HG03103 (cell line): ENCODE measurements at regions not wholly inside any gene's neighbourhood (a gene's known extent, or its start where the extent isn't known, plus 50 kb on each side); places are given as distances from the start of the nearest gene placed in this dataset.
"Not testable (repeated sequence)": the region's sequence is repeated elsewhere in the genome, so short reads cannot be mapped to it uniquely, and the experiment has no call there.

Source experiments
- ATAC-seq: cut with Tn5 transposase; IDR thresholded peaks from one replicate; pipeline ENCODE4 v1.9.1; 2021; ENCODE audit warnings: low read depth; ENCODE audit not compliant: unreplicated experiment

DNA sequence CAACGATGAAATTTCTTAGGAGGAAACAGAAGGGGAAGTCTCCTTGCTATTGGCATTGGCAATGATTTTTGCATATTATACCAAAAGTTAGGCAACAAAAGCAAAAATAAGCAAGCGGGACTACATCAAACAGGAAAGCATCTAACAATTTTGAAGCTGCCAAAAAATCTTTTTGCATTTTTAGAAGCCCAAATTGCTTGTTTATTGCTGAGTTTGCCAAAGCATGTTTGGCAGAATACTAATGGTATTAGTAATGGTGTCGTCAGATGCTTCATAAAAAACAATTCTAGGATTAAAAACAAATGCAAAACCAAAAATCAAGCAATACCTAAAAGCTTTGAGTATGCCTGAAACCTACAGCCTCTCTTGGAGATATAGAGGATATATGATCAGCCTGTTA lies 80.0 kb downstream of the GALR1 start:
- no peak for ATAC-seq

DNA sequence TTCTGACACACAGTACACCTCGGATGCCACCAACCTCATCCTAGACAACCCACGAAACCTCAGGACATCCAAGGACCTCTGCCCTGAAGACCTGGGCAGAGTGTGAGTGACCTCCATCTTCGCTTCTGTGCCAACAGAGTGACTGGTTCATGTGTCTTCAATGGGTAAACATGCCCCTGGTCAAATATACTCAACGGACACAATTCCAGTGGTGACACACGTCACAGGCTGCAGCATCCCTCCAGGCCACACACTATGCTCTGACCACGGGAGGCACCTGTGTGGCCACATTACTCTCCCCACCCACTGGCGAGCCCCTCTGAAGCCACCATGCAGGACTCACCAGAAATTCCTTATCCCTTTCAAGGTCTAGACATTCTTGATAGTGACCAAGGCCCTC lies 85.2 kb downstream of the GALR1 start:
- ATAC-seq = no peak

DNA sequence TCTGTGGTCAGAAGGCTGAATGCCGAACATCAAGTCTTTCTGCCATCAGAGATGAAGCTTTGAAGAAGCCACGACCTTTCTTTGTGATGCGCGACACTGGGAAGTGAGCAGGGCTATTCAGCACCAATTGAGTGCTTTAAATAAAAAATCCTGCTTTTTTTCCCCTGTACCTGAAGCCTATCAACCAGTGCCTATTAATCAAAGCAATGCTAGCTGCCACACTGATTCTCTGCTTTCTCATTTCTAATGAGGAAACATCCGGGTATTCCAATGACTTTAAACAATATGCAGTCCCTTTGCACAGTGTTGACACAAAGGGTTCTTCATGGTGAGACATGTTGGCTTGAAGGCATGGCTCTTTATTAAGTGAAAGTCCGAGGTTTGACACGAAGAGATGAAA lies 88.0 kb downstream of the GALR1 start:
- no peak for ATAC-seq

- ATAC-seq = no peak
Measured at GRCh38 chr18:77339093-77339492, 89.4 kb downstream of the GALR1 start.

GRCh38 chr18:77339623-77340022 lies 90.0 kb downstream of the GALR1 start:
- ATAC-seq = no peak

- no peak for ATAC-seq
Measured at GRCh38 chr18:77340815-77341214, 91.2 kb downstream of the GALR1 start.

DNA sequence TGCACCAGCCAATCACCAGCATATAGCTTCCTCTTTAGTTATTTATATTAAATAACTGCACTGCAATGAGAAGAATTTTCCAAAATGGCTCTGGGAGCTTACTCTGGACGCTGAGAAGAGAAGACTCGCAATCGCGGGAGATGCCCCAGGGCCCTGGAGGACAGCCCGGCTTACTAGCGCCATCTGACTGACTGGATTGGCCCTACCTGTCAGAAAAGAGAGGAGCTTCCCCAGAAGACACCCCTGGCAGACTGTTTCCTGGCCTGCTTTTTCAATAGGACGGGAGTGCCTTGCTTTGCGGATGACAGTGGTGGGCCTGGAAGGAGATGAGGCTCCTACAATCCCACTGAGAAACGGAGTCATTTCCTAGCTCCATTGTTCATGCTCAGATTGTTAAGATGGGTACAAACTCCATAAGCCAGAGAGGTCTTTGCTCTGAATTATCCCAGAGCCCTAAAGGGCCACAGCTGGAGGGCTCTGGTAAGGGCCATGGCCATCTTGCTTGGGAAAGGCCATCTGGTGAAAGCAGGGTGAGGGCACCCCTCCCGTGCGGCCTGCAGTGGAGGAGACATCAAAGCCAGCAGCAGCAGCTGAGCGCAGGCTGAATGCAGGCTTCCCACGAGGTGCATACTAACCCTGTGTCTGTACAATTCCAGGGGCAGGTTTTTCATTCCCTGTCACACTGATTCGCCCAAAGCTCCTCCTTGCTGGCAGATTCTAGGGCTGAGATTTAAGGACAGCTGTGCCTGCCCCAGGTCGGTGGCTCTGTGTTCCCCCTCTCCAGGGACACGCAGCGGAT lies 92.1 kb downstream of the GALR1 start:
- no peak for ATAC-seq

DNA sequence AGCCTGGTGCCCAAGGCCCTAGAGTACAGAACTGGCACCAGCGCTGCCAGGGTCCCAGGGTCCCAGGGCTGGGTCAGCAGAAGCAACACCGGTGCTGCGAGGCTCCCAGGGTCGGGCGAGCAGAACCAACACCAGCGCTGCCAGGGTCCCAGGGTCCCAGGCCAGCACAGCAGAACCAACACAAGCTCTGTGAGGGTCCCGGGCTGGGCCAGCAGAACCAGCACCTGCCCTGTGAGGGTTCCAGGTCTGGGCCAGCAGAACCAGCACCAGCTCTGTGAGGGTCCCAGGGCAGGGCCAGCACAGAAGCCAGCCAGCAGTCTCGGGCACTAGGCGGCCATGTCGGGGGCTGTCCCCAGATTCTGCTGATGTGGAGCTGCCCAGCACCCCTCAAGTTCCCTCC lies 93.1 kb downstream of the GALR1 start:
- no peak for ATAC-seq

GRCh38 chr18:77343846-77344510 lies 94.3 kb downstream of the GALR1 start:
- no peak for ATAC-seq

GRCh38 chr18:77344786-77345500 lies 95.3 kb downstream of the GALR1 start:
- no peak for ATAC-seq

DNA sequence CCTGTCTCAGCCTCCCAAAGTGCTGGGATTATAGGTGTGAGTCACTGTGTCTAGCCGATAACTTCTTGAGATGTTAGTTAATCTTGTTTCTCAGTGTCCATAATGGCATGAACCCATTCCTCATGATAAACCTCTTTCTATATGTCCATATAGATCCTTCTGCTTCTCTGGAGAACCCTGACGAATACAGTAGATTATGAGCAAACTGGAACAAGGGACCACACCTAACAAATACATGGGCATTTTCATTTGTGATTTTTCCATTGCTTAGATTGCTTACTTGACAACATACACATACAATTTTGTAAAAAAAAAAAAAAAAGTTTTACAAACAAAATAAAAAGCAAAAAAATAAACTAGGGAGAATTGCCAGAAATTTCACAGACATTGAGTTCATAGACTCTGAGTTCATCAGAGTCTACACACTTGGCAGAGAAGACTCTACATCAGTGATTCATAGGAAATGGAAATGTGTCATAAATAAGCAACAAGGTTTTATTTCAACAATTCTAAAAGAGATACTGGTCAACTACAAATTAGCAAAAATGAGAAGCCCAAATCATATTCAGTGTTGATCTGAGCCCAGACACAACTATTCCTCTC lies 96.7 kb downstream of the GALR1 start:
- ATAC-seq = no peak

- not testable (repeated sequence) for ATAC-seq
Measured at GRCh38 chr18:77353349-77353748, 103.7 kb downstream of the GALR1 start.

DNA sequence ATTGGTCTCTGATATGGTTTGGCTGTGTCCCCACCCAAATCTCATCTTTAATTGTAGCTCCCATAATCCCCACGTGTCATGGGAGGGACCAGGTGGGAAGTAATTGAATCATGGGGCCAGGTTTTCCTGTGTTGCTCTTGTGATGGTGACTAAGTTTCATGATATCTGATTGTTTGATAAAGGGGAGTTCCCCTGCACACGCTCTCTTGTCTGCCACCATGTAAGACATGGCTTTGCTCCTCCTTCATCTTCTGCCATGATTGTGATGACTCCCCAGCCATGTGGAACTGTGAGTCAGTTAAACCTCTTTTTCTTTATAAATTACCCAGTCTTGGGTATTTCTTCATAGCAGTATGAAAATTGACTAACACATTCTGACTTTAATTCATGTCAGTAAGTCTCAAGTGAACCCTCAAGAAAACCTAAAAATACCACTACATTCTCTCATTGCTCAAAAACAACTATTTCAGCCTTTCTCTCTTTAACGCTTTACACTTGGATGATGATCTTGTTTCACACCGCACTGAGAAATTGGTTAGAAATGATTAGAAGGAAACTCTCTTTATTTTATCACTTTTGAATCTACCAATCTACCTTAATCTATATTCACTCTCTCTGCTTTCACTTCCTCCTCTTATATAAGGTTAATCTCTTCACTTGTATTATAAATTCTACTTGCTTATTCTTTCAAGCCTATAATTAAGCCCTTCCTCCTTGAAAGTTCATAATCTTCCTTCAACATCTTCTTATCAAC lies 110.1 kb downstream of the GALR1 start:
- peak; percentile 24 for ATAC-seq

DNA sequence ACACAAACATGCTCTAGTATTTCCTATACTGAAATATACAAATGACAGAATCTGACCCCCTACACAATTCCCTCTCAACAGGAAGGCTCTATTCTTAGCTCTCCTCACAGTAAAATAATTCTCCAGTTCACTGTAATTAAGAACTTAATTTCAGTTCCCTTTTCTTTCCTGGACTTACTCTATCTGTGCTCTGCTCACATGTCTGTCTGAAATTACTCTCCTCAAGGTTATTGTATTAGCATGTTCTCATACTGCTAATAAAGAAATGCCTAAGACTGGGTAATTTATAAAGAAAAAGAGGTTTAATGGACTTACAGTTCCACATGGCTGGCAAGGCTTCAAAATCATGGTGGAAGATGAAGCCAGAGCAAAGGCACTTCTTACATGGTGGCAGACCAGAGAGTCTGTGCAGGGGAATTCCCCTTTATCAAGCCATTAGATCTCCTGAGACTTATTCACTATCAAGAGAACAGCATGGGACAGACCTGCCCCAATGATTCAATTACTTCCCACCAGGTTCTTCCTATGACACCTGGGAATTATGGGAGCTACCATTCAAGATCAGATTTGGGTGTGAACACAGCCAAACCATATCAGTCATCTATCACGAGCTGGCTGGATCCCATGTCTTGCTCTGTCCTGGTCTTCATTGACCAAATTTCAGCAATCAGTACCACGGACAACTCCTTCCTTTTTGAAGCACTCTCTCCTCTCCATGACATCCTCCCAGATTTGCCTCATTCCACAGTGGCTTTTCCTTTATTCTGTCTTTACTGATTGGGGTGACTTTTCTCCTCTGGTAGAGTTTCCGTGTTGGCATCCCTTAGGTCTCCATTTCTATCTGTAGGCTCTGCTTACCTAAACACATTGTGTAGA lies 110.9 kb downstream of the GALR1 start:
- ATAC-seq = peak; percentile 64

GRCh38 chr18:77361382-77361781 lies 111.7 kb downstream of the GALR1 start:
- ATAC-seq = no peak

GRCh38 chr18:77365667-77366066 lies 116.0 kb downstream of the GALR1 start:
- no peak for ATAC-seq

DNA sequence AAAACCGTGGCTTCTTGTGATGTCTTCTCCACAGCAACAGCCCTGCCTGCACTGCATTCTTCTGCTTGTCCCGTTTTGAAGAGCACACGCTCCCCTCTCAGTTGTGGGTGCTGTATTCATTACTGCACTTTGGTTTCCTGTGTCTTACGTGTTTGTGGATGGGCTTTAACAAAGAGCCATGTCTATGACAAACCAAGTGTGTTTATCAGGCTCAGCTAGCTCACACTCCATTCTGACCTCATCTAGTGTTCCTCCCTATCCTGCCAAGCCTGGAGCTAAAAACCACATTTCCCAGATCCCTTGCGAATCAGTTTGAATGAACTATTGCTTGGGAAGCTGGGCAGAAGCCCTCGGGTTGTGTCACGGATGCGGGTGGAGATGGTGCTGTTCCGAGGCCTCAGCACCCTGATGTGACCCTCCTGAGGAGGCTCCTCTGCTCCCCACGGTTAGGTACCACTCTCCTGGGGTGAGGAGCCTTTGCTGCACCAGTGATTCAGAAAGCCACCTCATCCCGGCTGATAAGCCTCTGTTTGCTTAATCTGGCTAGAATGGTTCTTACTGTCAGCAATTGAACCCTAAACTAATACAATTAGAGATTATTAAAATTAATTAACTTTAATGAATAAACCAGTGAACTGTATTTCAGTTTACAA lies 116.5 kb downstream of the GALR1 start:
- ATAC-seq = no peak

DNA sequence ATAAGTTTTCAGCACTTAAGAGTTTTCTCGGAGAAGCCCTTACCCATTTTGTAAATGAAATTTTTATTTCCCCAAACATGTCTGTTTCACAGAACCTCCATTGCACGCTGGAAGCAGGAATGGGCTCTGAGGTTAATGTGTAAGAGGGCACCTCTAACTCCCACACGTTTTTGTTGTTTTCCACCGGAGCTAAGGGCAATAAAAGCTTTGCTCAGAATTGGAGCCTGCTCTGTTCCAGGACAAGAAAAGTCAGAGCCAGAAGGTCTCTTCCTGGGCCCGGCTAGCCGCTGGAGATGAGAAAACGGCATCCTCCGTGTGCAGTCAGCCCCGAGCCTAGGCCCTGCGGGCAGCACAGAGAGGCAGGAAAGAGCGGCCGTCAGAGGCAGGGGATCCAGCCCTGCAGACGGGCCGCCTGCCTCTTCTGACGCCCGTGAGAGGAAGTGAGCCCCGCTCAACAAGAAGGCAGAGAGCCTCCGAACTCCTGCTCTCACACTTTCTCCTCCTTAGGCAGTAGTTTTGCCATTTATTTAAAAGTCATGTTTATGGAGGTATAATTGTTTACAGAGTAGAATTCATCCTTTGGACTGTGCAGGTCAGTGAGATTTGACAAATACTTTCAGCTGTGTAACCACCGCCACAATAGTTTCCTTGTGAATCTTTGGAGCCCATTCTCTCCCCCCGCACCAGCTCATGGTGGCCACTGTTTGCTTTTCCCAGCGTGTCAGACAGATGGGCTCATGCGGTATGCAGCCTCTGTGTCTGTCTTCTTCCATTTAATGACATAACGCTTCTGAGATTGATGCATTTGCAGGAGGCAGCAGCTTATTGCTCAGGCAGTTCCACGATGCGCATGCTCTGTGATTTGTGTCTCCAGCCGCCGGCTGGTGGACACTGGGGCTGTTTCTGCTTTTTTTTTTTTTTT lies 117.3 kb downstream of the GALR1 start:
- ATAC-seq = no peak
